Suprapubic skin (tissue), 4 donors: ENCODE measurements at regions not wholly inside any gene's neighbourhood (a gene's known extent, or its start where the extent isn't known, plus 50 kb on each side); places are given as distances from the start of the nearest gene placed in this dataset.

Experiments used
- EP300 ChIP-seq: sonication (generic); formaldehyde crosslinking; IDR thresholded peaks from one replicate; pipeline ENCODE4 v1.6.1; 2017; ENCODE audit warnings: antibody characterized with exemption
- POLR2A ChIP-seq, 2 donors: fragments of 450-650 bp; IDR thresholded peaks; one replicate each; pipeline ENCODE4 v1.6.1; 2017; ENCODE audit warnings: antibody characterized with exemption in 2 of 2, mild to moderate bottlenecking in 2 of 2, moderate library complexity in 2 of 2
- POLR2AphosphoS5 ChIP-seq, 3 donors: sonication (generic); formaldehyde crosslinking; IDR thresholded peaks; one replicate each; pipeline ENCODE4 v1.6.1; 2017; ENCODE audit warnings: antibody characterized with exemption in 3 of 3
- TF ChIP-seq, protein P1 (sequence below), 2 donors: fragments of 200-600 bp in 1 of 2; fragments of 450-650 bp in 1 of 2; sonication (generic) in 1 of 2; IDR thresholded peaks; one replicate each; pipeline ENCODE4 v1.5.1; 2016 to 2019; ENCODE audit warnings: antibody characterized with exemption in 2 of 2, mild to moderate bottlenecking in 1 of 2, moderate library complexity in 1 of 2

DNA sequence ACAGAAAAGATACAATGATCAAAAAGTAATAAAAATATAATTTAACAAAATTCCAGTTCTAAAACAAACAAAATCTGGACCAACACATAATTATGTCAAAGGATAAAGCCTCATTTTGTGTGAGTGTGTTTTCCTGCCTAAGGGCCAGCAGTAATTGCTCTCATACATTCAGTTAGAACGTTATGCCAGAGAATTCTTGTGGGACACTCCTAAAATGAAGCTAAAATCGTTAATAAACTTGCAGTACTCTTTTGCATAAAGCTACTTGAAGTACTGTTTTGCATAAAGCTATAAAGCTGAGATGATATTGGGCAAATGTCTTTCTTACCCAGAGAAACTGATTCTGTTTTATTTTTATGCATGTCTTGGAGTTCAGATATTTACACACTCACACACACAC lies 1072.3 kb downstream of the MAT2B start:
- TF ChIP-seq, protein P1, sequence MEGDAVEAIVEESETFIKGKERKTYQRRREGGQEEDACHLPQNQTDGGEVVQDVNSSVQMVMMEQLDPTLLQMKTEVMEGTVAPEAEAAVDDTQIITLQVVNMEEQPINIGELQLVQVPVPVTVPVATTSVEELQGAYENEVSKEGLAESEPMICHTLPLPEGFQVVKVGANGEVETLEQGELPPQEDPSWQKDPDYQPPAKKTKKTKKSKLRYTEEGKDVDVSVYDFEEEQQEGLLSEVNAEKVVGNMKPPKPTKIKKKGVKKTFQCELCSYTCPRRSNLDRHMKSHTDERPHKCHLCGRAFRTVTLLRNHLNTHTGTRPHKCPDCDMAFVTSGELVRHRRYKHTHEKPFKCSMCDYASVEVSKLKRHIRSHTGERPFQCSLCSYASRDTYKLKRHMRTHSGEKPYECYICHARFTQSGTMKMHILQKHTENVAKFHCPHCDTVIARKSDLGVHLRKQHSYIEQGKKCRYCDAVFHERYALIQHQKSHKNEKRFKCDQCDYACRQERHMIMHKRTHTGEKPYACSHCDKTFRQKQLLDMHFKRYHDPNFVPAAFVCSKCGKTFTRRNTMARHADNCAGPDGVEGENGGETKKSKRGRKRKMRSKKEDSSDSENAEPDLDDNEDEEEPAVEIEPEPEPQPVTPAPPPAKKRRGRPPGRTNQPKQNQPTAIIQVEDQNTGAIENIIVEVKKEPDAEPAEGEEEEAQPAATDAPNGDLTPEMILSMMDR (IDR thresholded peaks at IDR 0.05), result no peak
- TF ChIP-seq POLR2A (IDR thresholded peaks at IDR 0.05), result no peak
- no peak for TF ChIP-seq POLR2AphosphoS5 (IDR thresholded peaks at IDR 0.05)
- no peak for TF ChIP-seq EP300
